Type B pancreatic cell (in vitro differentiated cells): ENCODE measurements at regions not wholly inside any gene's neighbourhood (a gene's known extent, or its start where the extent isn't known, plus 50 kb on each side); places are given as distances from the start of the nearest gene placed in this dataset.

Experiments
- DNase-seq: peaks from one replicate; pipeline ENCODE4 v3.0.0; 2021; ENCODE audit warnings: mixed read lengths; ENCODE audit not compliant: unreplicated experiment; ENCODE audit errors: extremely low spot score
- H3K27ac Mint-ChIP-seq: 2 replicates; pipeline ENCODE4 v1.8.0; 2021; ENCODE audit warnings: mild to moderate bottlenecking, mixed read lengths
- H3K27me3 Mint-ChIP-seq: 2 replicates; pipeline ENCODE4 v1.8.0; 2021; ENCODE audit warnings: mixed read lengths
- H3K36me3 Mint-ChIP-seq: 2 replicates; pipeline ENCODE4 v1.8.0; 2021; ENCODE audit warnings: mixed read lengths
- H3K4me1 Mint-ChIP-seq: one replicate; pipeline ENCODE4 v1.8.0; 2021; ENCODE audit warnings: mixed read lengths; ENCODE audit not compliant: unreplicated experiment
- H3K4me3 Mint-ChIP-seq: 2 replicates; pipeline ENCODE4 v1.8.0; 2021; ENCODE audit warnings: mild to moderate bottlenecking, mixed read lengths
- H3K9me3 Mint-ChIP-seq: 2 replicates; pipeline ENCODE4 v1.8.0; 2021; ENCODE audit warnings: mixed read lengths
- TF ChIP-seq, protein P1 (sequence below): fragments of 200-600 bp; sonication (generic); conservative IDR thresholded peaks from 2 replicates; pipeline ENCODE4 v1.5.0; 2021; ENCODE audit warnings: antibody characterized with exemption, mild to moderate bottlenecking

DNA sequence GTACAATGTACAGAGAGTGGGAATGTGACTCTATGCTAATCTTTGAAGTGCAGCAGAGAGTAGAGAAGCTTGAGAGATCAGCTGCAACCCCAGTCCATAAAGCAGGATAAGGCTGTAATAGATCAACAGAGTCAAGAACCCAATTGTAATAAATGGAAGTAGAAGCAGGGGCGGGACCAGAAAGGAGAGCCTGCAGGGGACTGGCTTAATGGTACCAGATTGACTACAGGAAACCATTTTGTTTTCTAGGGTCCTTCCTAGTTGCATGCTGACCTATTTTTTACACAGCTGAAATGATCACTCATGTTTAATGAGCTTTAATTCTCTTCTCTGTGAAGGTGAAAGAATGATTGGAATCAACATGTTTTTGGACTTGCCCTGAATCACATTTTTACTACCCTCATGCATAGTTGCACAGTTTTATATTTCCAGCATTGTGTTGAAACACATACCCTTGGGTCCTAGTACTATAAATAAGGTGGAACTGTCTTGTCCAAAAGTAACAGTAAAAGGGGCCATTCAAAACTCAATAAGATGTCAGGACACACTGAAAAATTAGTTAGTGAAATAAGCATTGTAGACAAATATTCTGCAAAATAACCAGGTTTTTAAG lies 69.8 kb downstream of the GPR88 start:
- Mint-ChIP-seq H3K27me3 (no peaks in the 10 kb centered on the region), H3K4me1 (peaks cover 14% of the 10 kb centered on the region), H3K4me3 (no peak overlapping the region), H3K9me3 (no peaks in the 10 kb centered on the region), H3K27ac (no peak overlapping the region), H3K36me3 (no peaks in the 10 kb centered on the region)
- TF ChIP-seq, protein P1, sequence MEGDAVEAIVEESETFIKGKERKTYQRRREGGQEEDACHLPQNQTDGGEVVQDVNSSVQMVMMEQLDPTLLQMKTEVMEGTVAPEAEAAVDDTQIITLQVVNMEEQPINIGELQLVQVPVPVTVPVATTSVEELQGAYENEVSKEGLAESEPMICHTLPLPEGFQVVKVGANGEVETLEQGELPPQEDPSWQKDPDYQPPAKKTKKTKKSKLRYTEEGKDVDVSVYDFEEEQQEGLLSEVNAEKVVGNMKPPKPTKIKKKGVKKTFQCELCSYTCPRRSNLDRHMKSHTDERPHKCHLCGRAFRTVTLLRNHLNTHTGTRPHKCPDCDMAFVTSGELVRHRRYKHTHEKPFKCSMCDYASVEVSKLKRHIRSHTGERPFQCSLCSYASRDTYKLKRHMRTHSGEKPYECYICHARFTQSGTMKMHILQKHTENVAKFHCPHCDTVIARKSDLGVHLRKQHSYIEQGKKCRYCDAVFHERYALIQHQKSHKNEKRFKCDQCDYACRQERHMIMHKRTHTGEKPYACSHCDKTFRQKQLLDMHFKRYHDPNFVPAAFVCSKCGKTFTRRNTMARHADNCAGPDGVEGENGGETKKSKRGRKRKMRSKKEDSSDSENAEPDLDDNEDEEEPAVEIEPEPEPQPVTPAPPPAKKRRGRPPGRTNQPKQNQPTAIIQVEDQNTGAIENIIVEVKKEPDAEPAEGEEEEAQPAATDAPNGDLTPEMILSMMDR: no peak
- no peak for DNase-seq

DNA sequence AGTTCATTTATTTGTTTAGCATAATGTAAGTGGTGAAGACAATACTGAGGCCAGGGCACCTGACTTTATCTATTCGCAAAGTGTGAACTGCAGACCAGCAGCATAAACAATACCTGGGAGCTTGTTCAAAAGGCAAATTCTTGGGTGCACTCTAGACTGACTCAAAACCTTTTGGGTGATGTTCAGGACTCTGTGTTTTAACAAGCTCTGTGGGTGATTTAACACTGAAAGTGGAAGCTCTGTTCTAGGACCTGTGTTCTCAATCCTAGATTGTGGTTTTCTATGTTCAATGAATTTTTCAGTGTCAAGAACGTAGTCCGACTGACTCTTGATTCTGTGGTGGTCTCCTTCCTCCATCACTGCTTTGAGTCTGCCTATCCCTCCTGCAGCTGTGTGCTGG lies 71.9 kb downstream of the GPR88 start:
- Mint-ChIP-seq H3K27ac (no peak overlapping the region), H3K36me3 (no peaks in the 10 kb centered on the region)
- DNase-seq: no peak

DNA sequence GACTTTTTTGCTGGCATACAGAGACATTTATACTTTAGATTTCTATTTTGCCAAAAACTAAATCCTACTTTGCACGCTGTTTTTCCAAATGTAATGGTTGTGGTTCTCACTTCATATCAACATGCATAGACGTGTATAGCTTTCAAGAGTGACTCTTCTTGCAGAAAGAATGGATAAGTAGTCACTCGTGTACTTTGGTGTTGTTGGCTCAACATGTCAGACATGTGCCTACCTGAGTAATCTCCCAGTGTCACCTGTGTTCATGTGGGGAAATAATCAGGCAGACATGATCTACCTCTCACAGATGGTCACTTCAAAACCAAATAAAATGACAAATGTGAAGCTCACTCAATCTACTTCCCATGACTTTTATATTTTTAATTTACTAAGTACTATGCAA lies 73.1 kb downstream of the GPR88 start:
- TF ChIP-seq, protein P1: no peak
- no peak overlapping the region for H3K4me3 Mint-ChIP-seq
- no peaks in the 10 kb centered on the region for H3K27me3 Mint-ChIP-seq
- DNase-seq: no peak
- H3K27ac Mint-ChIP-seq: no peak overlapping the region
- H3K36me3 Mint-ChIP-seq: no peaks in the 10 kb centered on the region
- H3K9me3 Mint-ChIP-seq: no peaks in the 10 kb centered on the region
- H3K4me1 Mint-ChIP-seq: peaks cover 17% of the 10 kb centered on the region

More for the DNA sequence above, 71.9 kb downstream of the GPR88 start:
- Mint-ChIP-seq H3K4me1 (peaks cover 17% of the 10 kb centered on the region), H3K27me3 (no peaks in the 10 kb centered on the region), H3K4me3 (no peak overlapping the region), H3K9me3 (no peaks in the 10 kb centered on the region)
- TF ChIP-seq, protein P1: no peak

DNA sequence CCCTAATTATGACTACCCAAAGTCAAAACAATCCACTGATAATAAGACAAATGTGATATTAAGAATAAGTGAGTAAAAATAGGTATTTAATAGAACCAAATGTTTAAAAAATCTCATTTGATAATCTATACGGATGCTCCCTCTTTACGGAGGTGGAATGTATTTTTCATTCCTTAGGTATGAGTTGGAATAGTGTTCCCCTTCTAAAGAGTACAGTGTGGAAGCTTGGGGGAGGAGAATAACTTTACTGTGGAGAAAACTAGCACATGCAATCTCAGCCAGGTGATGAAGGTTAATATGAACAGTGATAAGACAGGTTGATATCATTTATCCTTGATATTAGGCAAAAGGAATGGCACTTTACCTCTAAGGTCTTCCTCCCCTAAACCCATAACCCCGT lies 74.6 kb downstream of the GPR88 start:
- TF ChIP-seq, protein P1: no peak
- Mint-ChIP-seq H3K27me3 (no peaks in the 10 kb centered on the region), H3K27ac (no peak overlapping the region), H3K36me3 (no peaks in the 10 kb centered on the region), H3K9me3 (no peaks in the 10 kb centered on the region), H3K4me1 (peaks cover 15% of the 10 kb centered on the region), H3K4me3 (no peak overlapping the region)
- no peak for DNase-seq

DNA sequence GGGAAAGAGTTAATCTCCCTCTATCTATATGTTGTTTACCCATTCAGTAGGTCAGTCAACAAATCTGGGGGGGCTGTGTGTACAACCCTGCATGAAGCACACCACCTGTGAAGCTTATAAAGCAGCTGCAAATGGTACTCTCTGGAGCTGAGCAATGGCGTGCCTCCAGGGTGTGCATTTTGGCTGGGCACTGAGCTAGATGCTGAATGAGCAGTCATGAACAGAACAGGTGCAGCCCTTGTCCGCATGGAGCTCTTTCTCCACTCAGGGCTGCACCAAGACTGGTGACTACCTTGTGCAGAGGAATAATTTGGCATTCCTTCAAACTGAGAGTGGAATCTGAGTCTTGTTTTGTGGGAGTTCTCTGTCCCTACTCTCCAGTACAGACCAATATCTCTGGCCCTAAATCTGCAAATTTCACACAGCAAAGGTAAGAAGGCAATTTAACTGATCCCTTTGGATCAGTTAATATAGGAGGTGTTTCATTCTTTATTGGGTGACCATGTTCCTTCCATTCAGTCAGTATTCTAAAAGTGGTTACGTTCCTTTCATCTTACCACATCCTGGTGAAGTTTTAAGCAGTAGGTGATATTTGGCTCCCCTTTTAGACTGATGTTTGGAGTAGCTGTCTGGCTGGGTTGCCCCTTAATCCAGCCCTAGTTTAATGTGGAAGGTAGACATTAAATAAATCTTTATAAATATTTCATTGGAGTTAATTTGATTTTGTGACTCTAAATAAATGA lies 76.0 kb downstream of the GPR88 start:
- H3K4me1 Mint-ChIP-seq: peaks cover 11% of the 10 kb centered on the region

More for the DNA sequence above, 76.0 kb downstream of the GPR88 start:
- H3K27me3 Mint-ChIP-seq: peaks cover 5% of the 10 kb centered on the region
- TF ChIP-seq, protein P1: no peak
- no peaks in the 10 kb centered on the region for H3K36me3 Mint-ChIP-seq
- H3K9me3 Mint-ChIP-seq: no peaks in the 10 kb centered on the region
- DNase-seq: no peak
- H3K4me3 Mint-ChIP-seq: no peak overlapping the region
- H3K27ac Mint-ChIP-seq: no peak overlapping the region
